ENCODE measurements at regions not wholly inside any gene's neighbourhood (a gene's known extent, or its start where the extent isn't known, plus 50 kb on each side); places are given as distances from the start of the nearest gene placed in this dataset.
"Not testable (repeated sequence)": the region's sequence is repeated elsewhere in the genome, so short reads cannot be mapped to it uniquely, and the experiment has no call there.

DNA sequence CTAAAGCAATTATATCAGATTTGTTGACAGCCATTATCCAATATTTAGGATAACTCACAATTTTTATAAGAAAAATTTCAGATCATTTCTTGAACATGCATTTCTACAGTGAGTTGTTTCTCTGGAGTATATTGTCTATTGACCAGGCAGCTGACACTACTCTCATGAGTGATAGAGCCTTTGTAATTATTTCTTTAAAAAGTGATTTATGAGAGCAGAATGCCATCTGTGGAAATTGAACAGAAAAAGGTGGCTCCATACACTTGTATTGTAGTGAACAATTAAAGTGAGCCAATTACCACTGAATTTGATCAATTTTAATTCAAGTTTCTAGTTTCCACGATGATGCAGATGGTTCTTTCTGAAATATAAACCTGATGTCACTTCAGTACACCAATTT, 855.4 kb downstream of the TAF11L14 start:
- no peak for DNase-seq

DNA sequence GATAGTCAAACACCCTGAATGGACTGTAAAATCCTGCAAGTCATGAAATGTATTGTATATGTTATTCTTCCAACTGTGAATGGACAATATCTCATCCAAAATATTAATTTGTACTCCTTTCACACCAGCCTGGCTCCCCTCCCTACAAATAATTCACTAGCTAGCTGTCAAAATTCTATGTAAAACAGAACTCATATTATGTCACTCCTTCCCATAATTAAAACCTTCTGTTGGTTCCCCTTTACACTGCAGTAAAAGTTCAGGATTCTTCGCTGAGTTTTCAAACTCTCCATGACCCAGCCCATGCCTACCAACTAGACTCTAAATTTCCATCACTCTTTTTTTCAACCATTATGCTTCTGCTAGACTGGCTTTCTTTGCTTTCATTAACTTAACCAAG, 857.1 kb downstream of the TAF11L14 start:
- DNase-seq = no peak

DNA sequence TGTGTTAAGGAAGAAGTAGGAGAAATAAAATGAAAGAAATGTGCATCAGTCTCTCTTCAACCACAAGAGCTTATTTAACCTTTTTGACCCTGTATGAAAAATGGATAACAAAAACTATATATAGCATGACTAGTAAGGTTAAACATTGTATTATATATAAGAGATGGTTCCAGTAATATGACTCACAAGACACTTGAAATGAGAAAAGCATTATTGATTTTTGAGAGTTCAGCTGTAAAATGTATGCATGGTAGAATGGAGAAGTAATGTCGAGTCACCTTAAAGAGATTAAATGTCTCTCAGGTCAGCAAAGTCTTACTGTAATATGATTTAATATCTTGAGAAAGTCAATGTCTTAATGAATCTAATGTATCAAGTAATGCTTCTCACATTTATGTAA, 860.9 kb downstream of the TAF11L14 start:
- no peak for DNase-seq

DNA sequence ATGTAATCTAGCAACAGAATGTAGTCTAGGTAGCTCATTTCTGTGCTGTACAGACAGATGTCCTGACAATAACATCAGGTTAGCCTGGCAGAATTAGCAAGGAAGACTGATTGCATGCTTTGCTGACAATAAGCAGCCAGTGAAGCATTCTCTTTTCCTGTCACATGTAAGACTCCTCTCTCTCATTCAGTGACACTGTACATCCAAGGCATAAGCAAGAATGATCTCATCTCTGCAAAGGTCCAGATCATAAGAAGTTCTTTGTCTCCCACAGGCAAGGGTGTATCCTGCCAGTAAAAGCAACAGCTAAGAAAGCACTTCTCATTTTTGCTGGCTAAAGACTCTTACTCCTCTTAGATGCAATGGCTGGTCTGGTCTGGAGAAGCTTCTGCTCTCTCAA, 861.8 kb downstream of the TAF11L14 start:
- no peak for DNase-seq

DNA sequence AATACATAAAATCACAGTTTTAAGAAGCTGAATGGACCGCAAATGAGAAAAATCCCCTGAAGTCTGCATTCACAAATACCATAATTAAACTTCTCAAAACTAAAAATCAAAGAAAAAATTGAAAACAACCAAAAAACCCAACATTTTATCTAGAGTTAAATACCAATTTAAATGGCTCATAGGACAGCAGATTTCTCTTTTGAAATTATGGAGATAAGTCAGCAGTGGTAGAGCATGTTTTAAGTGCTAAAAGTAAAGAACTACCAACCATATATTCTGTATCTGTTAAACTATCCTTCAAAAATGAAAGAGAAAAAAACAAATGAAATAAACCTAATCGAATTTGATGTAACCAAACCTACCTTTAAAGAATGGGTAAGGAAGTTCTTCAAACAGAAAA, 862.8 kb downstream of the TAF11L14 start:
- DNase-seq = no peak

DNA sequence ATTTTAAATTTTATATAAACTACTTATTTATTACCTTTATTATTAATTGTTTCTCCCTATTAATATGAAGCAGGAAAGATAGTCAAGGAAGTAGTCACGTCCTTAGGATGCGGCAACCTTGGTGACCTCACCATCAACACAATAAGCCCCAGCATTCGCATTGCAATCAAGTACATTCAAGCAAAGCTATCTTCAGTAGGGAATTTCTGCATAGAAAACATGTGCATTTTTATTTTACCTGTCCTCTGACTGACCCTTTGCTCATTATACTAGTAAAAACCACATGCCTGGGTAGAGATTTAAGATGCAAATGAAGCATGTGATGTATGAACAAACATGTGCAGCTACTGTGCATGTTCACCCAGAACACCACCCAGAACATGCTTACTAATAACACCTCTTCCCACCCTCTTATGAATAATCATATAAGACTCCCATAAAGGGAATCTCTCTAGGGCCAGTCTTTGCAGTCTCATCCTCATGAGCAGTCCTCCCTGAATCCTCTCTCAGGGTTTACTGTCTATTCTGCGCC, 869.6 kb downstream of the TAF11L14 start:
- DNase-seq = no peak

DNA sequence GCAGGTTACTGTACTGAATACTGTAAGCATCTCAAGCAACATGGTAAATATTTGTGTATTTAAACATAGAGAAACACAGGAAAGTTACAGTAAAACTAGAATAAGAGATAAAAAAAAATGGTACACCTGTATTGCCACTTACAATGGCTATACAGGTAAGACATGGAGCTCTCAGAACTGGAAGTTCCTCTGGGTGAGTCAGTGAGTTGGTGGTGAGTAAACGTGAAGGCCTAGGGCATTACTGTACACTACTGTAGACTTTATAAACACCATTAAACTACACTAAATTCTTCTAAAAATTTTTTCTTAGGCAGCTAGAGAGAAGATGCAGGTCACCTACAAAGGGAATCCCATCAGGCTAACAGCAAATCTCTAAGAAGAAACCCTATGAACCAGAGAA, 872.9 kb downstream of the TAF11L14 start:
- no peak for DNase-seq

DNA sequence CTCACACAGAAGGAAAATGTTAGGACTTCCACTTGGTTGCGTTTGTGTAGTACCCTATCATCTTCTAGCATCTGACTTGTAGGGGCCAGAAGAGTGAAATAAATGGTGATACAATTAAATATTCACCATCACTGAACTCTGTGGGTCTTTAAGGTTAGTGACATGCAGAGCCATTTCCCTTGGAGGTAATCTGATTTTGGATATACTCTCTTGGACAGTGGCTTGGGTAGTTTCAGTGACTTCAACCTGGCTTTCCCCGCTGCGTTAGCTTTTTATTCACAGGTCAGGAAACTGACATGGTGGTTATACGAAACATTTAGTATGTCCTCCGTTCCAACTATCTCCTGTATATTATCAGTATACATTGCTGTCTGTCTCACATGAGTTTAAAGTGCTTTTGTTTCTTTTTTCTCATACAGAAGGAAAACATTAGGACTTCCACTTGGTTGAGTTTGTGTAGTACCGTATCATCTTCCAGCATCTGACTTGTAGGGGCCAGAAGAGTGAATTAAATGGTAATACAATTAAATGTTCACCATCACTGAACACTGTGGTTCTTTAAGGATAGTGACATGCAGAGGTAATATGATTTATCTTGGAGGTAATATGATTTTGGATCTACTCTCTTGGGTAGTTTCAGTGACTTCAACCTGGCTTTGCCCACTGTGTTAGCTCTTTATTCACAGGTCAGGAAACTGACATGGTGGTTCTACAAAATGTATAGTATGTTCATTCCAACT, 883.6 kb downstream of the TAF11L14 start:
- no peak for DNase-seq

DNA sequence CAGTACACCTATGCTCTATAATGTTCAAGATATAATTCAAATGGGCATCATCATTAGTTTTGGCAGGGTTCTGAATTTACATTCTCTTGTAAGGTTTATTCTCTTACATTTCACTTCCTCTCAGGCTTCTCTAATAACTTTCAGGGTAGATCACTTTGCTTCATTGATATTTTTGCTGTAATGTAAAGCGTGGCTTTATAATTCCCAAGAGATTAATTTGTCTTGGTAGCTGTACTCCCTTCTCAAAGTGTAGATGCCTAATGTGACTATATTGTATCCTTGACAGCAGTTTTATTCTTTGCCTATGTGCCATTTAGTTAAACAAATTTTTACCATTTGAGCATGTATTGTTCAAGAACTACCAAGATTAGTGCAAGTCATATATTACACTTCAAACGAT, 889.1 kb downstream of the TAF11L14 start:
- DNase-seq = no peak

DNA sequence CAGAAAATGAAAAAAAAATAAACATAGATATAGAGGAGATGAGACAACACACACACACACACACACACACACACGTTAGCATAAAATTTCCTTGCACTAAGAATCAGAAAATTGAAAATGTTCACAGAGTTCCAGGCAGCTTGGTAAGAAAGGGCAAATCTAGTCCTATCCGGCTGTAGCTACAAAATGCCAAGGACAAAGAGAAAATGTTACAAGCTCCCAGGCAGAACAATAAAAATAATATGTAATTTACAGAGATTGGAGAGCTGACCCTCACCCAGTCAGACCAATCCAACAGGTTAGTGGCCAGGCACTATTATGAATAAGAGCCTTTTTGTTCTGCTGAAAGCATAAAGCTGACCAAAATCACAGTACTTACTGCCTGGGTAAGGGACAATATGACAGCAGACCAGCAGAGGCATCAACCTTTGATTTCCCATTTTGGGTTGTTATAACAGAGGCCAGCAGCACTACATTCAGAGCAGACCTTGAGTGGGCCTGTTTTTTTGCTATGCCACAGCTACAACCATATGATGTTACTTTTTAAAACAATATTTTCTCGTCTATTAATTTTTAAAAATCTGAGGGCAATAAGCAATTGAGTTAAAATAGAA, 892.6 kb downstream of the TAF11L14 start:
- no peak for DNase-seq

DNA sequence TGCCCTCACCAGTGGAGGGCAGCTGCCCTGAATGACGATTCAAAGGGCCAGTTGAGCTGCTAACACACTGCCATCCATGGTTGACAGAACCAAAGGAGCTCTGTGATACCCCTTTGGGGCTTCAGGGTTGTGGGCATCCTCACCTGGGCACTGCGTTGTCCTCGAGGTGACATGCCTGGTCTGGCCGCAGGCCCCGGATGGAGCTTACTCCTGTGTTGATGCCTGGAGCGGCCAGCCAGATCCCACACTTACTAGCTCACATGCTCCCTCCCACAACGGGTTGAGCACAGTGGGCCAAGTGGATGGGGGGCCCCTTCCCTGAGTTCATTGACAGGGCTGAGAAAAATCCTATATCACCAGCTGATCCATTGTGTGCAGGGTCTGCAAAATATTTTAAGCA, 898.9 kb downstream of the TAF11L14 start:
- DNase-seq = no peak

DNA sequence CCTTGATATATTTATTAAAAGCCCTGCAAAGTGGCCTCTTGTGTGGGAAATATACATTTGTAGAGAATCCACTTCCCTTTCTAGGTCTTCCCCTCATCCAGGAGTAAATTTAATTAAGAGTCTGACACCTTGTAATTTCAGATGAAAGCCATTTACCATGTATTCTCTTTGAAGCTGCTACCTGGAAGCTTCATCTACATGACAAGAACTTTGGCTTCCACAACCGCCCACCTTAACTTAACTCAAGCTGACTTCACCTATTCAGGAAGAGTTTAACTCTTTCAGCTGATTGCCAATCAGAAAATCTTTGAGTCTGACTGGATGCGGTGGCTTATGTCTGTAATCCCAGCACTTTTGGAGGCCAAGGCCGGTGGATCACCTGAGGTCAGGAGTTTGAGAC, 899.9 kb downstream of the TAF11L14 start:
- no peak for DNase-seq

DNA sequence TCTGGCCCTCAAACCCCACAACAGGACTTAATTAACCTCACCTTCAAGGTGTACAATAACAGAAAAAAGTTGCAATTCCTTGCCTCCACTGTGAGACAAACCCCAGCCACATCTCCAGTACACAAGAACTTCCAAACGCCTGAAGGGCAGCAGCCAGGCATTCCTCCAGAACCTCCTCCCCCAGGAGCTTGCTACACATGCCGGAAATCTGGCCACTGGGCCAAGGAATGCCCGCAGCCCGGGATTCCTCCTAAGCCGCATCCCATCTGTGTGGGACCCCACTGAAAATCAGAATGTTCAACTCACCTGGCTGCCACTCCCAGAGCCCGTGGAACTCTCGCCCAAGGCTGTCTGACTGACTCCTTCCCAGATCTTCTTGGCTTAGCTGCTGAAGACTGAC, 901.5 kb downstream of the TAF11L14 start:
- DNase-seq = not testable (repeated sequence)

DNA sequence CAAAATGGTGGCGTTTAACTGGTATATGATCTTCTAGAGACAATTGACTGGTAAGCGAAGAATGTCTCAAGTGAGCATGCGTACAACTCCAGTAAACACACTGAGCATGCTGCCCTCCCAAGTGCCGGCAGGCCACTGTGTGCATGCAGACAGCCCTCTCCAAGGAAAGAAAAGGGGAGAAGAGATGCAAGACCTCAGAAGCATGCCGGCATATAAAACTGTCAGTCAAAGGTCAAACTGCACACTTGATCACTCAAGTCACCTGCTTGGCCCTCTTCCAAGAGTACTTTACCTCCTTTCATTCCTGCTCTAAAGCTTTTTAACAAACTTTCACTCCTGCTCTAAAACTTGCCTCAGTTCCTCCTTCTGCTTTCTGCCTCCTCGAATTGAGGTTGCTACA, 910.2 kb downstream of the TAF11L14 start:
- no peak for DNase-seq

DNA sequence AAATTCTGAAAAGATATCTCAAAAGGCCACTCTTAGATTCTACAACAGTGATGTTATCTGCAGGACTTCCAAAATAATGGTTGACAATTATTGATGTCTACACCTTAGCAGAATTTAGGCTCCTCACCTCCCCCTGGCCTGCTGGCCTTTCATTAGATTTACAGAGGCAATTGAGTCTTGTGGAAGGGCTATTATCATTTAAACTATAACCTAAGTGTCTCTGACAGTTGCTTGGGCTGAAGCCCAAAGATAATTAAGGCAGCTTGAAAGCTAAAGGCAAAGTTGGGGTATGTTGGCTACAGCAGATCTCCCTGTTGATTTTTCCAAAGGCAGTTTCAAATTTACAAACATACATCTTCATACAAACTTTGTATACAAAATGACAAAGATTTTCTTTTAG, 912.3 kb downstream of the TAF11L14 start:
- DNase-seq = no peak

DNA sequence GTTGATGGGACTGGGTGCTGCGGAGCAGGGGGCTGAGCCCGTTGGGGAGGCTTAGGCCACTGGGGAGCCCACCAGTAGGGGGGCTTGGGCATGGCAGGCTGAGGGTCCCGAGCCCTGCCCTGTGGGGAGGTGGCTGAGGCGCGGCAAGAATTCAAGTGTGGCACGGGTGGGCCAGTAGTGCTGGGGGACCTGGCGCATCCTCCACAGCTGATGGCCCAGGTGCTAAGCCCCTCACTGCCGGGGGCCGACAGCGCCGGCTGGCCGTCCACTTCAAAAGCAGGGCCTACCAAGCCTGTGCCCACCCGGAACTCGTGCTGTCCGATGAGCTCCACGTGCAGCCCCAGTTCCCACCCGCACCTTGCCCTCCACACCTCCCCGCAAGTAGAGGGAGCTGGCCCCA, 917.5 kb downstream of the TAF11L14 start:
- DNase-seq = no peak

DNA sequence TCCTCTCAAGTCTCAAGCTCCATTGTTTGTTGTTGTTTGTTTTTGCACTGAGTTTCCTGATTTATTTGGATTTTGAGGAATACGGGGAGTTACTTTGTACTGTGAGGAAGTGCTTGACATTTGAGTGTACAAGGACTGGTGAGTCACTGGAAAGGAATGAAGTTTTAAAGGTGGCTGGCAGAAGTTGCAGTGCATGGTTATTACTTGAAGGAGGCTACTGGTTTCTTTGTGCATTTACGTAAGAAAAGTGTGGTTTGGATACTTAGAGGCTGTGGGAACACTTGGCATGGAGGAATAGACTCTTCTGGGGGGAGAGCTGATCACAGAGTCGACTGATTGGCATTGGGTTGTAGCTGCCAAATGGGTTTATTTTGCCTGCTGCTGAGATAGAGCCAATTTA, 919.0 kb downstream of the TAF11L14 start:
- no peak for DNase-seq

DNA sequence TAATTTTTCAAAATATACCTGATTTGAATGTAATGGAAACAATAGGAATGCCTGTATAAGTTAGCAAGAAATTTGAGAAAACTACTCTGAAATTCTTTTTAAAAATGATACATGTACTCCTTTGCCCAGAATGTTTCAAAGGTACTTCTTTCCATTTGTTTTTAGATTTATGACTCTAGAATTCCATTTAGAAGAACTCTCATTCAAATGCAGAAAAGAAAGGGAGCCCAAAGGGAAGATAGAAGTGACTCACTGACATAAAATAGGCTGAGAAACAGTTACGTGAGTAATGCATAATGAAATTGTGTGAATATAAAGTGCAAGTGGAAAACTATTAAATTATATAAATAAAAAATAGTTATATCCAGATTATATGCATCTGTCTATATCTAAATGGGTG, 926.3 kb downstream of the TAF11L14 start:
- DNase-seq = no peak

DNA sequence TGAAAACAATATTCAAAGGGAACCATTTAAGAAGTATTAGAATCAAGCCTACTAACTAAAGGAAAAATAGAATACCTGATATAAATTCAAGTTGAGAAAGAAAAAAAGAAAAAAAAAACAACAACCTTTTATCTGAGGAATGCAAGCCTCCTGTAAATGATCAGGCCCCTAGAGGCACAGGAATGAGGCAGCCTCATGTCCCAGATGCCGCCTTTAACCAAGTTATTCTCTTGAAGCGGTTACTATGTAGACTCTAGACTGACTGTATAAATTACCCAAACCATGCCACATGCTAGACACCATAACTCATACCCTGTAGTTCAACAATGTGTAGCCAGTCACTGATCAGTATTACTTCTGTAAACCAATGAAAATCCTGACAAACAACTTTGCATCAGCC, 929.6 kb downstream of the TAF11L14 start:
- DNase-seq = no peak

DNA sequence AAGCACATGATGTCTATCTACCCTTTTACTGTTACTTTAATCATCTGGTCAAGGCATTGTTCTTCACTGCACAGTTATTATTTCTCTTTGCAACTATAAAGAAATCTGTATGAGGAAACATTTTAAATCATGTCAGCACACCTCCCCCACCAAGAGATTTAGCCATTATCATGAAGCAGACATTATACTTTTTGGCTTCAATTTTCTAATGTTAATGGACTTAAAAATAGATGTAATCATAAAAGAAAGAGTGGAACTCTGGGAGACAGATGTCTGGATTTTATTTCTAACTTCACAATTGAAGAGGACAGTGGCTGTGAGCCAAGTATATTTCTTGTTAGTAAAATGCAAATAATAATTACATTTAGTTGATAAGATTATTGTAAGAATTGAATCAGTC, 932.4 kb downstream of the TAF11L14 start:
- DNase-seq = no peak

DNA sequence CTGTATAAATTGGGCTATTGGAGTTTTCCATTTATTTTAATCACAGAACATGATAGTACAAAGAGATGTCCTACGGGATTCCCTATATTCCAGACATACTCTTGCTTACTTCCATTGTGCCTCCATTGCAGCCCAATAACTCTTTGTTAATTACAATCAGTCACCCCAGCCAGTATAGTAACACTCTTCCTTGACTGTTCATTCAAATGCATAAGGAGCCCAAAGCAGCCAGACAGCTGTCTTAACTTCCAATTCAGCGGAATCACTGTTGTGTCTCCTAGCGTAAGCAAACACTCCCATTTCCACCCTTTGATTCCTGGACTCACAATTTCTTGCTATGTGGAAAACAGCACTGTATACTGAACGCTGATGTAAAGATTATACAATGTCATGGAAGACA, 942.3 kb downstream of the TAF11L14 start:
- DNase-seq = no peak

DNA sequence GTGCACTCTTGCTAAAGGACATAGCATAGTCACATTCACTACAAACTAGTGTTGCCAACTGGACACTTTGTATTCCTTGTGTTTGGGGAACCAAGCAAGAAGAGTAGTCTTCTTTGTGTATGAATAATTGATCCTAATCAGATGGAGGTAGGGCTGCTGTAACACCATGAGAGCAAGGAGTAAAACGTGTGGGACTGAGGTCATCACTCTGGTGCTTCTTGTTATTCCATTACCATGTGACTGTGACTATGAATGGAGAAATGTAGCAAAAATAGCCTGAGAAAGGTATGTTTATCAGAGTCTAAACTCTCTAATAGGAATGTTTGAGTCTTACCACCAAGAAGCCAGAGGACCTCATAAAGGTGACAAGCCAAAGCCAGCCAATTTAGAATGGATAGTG, 966.9 kb downstream of the TAF11L14 start:
- no peak for DNase-seq

DNA sequence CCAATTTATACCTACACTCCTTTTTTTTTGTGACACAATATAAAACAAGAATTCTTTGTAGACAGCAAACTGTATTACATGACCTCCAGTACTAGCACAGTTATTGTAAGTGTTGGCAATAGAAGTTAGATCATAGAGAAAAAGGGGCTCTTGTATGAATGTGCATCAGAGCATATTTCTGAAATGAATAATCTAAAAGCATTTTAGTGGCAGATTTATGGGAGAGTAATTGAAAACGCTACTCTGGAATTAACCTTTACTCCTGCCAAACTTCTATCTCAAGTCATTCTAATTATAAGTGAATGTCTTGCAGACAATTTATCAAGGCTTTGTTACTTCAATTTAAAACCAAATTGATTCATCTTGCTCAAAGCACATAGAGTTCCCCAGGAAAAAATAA, 968.1 kb downstream of the TAF11L14 start:
- no peak for DNase-seq

DNA sequence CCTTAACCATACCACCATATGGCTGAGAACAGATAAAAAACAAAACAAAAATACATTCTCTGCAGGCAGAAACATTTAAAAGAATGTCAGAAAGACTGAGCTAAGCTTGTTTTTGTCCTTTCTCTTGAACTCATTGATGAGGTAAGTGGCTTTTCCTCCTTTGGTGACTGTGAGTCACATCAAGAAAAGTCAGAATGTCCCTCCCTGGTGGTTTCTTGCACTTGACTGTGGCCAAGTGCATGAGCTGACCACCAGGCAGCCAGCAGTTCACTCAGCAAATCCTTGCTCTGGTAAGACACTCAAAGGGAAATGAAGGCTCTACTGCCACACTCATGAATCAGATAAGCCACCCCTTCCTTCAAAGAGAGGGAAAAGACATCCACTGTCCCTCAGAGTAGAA, 970.9 kb downstream of the TAF11L14 start:
- no peak for DNase-seq

DNA sequence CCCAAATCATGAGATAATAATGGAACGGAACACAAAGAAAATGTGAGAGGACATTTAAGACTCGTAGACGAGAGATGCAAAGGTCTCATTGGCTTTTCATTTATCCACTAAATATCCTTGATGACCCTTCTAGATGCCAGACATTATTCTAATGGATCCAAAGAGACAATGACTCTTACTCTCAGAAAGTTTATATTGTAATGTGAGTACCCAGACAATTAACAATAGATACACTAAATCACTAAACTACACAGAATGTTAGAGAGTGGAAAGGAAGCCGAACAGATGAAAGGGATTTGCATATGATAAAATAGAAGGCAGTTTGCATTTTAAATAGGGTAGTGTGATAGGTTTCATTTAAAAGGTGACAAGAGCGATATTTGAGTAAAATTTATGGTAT, 973.3 kb downstream of the TAF11L14 start:
- no peak for DNase-seq

Data from NCI-H82 (cell line).